HL-60/S4 treated with phorbol 12-myristate 13-acetate at 8.2 ng/mL for 4 days and 3 days (cell line): ENCODE measurements at regions not wholly inside any gene's neighbourhood (a gene's known extent, or its start where the extent isn't known, plus 50 kb on each side); places are given as distances from the start of the nearest gene placed in this dataset.

ENCODE experiments used
- in situ Hi-C: fragments of 300-500 bp; cut with MboI; formaldehyde crosslinking; loops from 2 replicates; pipeline ENCODE4 v1.15.0; 2022; ENCODE audit warnings: low sequenced_read_pairs

- in situ Hi-C loops = no loop called here
Measured at GRCh38 chr10:78263521-78263988, 229.9 kb downstream of the RPS24 start.

- in situ Hi-C loops = no loop called here
Measured at GRCh38 chr10:78264361-78264760, 230.7 kb downstream of the RPS24 start.

DNA sequence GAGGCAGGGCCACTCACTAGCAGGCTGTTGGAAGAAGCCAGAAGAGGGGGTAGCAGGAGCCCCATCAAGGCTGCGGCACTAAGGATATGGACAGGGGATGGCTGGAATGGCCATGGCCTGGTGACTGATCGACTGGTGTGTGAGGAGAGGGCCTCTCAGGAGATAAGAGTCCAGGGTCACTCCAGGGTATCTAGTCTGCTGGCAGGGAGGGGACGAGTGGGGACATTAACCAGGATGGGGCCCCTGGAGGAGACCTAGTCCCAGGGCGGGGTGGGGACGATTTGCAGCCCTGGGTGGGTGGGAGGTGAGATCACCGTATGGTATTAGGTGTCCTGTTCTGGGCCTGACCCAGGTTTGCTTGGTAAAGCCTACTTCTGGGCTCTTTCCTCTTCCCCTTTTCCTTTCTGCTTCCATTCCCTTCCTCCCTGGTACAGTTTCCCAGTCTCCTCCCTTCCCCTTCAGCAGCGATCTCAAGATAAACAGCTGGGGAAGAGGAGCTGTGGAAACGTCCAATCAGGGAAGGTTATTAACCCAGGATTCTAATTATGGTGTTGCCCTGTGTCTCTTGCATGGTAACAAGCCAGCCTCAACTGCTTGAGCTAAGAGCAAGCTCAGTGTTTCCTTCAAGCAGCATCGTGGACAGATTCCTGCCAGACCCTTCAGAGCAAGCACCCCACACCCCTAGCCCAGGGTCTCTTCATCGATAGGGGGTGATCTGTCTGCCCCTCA lies 233.2 kb downstream of the RPS24 start:
- in situ Hi-C loops = no loop called here

DNA sequence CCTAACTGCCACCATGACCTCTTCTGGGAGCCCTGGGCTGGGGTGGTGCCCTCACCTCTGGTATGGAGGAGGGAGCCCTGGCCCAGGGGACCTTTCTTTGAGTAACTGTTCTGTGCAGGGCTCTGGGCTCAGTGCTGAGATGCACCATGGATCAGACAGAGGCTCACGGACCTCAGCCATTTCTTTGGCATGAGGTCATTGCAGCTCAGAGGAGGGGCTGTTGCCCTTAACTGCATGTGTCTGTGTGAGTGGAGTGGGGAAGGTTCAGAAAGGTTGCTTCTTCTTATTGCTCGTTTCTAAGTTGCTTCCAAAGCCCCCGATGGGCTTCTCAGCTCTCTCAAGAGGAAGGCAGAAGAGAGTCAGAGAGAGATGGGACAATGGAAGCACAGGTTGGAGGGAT lies 233.9 kb downstream of the RPS24 start:
- in situ Hi-C loops = no loop called here

GRCh38 chr10:78269060-78269459 lies 235.4 kb downstream of the RPS24 start:
- in situ Hi-C loops = no loop called here

DNA sequence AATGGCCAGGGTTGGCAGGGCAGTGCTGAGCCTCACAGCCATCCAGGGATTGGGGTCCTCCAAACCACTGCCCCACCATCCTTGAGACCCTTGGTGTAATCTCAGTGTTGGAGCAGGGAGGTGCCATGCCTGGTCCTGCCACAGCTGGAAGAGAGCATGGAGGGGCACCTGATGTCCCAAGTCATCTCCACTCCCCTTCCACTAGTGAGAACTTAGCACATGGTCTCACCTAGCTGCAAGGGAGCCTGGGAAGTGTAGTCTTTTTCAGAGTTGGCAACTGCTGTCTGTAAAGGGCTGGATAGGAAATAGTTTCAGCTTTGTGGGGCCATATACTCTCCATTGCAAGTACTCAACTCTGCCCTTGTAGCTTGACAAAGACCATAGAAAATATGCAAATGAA lies 238.7 kb downstream of the RPS24 start:
- in situ Hi-C loops = no loop called here

DNA sequence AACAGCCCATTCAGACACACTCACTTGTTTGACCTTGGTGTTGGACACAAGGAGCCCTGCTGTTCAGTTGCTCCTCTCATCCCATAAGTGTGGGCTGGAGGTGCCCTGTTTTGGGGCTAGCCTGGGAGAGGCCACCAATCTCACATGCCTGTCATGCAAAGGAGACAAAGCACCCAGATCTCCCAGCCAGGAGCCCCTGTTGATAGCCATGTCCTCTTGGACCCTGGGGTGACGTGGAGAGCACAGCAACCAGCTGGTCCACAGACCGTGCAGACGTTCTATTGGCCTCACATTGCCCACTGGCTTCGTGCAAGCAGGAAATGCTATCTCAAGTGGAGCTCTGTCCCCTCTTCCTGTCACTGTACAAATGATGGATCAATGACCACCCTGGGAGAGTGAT lies 240.8 kb downstream of the RPS24 start:
- in situ Hi-C loops = no loop called here

DNA sequence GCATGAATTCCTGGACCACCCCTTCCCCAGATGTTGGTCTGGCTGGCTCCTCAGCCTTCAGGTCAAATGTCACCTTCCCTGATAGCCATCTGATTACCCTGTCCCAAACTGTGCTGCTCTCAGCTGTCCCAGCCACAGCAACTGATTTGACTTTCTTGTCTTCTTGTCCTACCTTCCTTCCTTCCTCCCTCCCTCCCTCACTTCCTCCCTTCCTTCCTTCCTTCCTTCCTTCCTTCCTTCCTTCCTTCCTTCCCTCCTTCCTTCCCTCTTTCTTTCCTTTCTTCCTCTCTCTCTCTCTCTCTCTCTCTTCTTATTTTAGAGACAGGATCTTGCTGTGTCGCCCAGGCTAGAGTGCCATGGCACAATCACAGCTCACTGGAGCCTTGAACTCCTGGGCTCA lies 242.5 kb downstream of the RPS24 start:
- in situ Hi-C loops = no loop called here

DNA sequence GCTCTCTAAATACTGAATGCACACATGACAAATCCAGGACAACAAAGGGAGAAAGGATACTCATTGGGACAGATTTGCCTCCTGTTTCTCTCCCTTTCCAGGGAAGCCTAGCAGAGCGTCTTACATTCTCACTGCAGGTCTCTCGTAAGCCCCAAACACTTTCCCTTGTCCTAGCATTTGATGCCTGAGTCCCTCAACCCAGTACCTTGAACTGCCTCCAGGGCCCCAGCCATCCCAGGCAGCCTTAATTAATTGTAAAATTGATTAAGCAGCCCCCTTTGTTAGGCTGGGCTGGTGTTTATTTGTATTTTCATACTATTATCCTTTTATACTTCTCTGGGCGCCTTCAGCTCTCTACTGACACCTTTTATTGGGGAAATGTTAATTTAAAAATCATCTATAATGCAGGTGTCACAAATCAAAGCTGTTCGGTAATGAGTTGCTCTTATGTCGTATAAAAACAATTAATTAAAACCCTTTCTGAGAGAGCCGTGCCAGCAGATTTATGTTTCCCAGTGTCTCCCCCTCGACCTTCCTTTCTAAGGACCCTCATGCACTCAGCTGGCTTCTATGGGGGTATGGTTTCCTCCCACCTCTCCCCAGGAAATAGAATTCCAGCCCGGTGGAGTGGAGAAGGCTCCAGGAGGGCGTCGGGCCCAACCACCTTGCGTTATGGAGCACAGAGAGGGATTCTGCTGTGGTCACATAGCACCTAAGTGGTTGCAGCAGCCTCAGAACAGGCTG lies 243.8 kb downstream of the RPS24 start:
- in situ Hi-C loops = no loop called here

DNA sequence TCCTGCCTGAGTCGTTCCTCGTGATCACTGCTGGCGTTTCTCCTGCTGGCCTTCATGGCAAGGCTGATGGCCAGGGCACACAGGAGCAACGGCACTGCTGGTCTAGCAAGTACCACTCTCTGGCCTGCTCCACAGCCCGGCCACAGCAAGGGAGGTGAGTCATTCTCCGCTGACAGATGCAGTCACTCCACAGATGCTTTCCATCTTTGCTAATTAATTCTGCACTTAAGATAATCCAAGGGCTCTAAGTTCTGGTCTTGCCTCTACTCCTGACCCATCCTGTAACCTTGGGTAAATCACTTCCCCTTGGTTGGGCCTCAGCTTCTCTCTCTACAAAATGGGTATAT lies 244.4 kb downstream of the RPS24 start:
- in situ Hi-C loops = no loop called here

- in situ Hi-C loops = no loop called here
Measured at GRCh38 chr10:78279756-78280155, 246.1 kb downstream of the RPS24 start.

- in situ Hi-C loops = no loop called here
Measured at GRCh38 chr10:78280604-78281003, 246.9 kb downstream of the RPS24 start.

- in situ Hi-C loops = no loop called here
Measured at GRCh38 chr10:78281627-78282026, 248.0 kb downstream of the RPS24 start.

DNA sequence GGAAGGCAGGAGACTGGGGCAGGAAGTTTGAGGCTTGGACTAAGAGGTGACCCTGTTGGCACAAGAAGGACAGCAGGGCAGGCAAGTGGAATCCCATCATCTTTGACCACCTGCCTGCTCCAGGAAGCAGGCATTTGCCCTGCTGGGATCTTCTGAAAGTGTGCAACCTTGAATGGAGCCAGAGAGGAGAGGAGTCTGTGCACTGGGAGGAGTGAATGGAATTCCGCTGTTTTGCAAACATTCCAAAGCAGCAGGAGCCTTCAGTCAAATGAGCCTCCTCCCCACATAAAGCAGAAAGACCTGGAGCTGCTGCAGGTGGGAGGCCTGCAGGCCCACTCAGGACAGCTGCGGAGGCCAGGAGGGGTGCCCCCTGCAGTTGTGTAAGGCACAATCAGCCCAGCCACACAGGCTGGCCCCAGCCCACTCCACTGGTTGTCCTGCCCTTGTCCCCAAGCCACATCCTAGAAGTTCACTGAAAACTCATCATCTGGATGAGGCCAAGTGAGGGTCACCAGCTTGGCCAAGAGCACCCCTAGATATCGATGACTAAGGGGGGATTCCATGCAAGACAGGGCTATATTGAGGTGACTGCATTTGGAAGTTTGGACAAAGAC lies 249.5 kb downstream of the RPS24 start:
- in situ Hi-C loops = no loop called here

GRCh38 chr10:78284381-78284780 lies 250.7 kb downstream of the RPS24 start:
- in situ Hi-C loops = no loop called here

GRCh38 chr10:78285226-78285625 lies 251.6 kb downstream of the RPS24 start:
- in situ Hi-C loops = no loop called here

- in situ Hi-C loops = no loop called here
Measured at GRCh38 chr10:78286186-78286585, 252.5 kb downstream of the RPS24 start.

DNA sequence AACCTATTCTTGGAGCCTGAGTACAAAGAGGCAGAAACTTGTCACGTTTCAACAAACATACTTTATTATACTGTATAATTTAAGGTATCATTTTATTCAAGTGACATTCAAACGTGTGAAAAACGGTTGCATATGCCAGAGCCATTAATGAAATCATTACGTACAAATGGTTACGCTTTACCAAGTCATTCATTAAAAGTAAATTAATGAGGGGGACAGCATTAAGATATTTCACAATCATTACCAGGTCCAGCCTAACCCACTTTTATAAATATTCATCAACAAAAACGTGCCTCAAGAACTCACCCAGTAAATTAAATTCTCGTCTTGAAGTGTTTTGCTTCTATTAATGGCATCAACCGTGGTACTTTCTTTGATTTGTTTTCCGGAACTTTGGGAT lies 253.0 kb downstream of the RPS24 start:
- in situ Hi-C loops = no loop called here

GRCh38 chr10:78287618-78288017 lies 254.0 kb downstream of the RPS24 start:
- in situ Hi-C loops = no loop called here

DNA sequence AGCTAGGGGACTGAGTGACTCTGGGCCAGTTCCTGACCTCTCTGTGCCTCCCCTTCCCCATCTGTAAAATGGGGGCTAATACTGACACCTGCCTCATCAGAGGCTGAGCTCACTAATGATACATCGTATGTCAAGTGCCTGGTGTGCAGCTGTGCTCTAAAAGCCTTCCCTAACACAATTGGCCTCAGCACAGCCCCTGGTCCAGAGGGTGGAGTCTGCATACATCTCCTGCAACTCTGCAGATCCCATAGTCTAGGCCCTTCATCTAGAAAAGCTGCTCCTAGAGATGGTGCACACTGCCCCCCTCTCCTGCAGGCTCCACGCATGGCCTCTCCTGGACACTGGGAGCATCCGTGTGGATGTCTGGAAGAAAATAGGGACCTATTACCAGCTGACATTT lies 255.0 kb downstream of the RPS24 start:
- in situ Hi-C loops = no loop called here

DNA sequence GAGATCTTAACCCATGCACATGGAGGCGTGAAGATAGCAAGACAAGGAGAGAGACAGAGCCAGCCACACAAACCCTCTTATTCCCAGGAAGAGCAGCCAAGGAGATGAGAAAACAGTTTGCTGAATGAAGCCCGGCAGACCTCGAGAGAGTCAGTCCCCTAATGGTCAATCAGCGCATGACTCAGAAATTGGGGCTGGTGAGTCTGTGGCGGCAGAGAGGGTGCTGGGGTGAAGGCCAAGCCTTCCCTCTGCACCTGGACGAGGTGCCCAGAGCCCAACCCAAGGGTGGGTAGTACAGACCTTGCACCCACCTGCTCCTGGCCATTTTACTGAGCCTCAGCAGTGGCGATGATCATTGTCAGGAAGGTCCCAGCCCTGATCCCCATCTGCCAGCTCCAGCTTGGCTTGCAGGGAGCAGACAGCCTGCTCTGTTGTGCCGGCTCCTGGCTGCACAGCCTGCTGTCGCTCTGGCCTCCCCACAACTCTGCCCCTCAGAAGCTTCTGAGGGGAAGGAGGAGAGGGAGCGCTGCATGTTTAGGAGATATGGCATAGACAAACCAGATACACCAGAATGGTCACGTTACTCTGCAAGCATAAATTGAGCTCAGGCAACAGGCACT lies 256.6 kb downstream of the RPS24 start:
- in situ Hi-C loops = no loop called here

DNA sequence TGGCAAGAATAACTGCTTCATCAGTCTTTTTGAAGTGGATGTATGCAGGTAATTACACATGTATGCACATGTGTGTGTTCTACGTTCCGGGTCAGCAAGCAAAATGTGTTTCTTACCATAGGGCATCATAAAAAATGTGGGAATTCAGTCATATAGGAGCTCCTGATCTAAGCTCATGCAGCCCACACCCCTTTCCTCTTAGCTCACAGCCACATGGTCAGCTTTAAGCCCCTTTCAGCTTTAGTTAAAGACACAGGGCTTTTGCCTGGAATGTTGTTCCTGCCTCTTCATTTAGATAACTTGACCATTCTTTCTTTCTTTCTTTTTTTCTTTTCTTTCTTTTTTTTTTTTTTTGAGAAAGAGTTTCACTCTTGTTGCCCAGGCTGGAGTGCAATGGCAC lies 258.1 kb downstream of the RPS24 start:
- in situ Hi-C loops = no loop called here
